Esophagus (tissue), 2 donors: ENCODE measurements at regions not wholly inside any gene's neighbourhood (a gene's known extent, or its start where the extent isn't known, plus 50 kb on each side); places are given as distances from the start of the nearest gene placed in this dataset.

Source experiments
- H3K27ac ChIP-seq, 2 donors: one replicate each; pipeline ENCODE4 v1.5.1; 2013; ENCODE audit warnings: low read depth in 2 of 2, mild to moderate bottlenecking in 2 of 2, inconsistent platforms in 1 of 2, low read length in 1 of 2, moderate library complexity in 1 of 2
- H3K27me3 ChIP-seq, 2 donors: one replicate each; pipeline ENCODE4 v1.6.1; 2013; ENCODE audit warnings: low read length in 2 of 2, control low read depth in 1 of 2, mild to moderate bottlenecking in 1 of 2; ENCODE audit not compliant: insufficient read depth in 2 of 2, control insufficient read depth in 1 of 2
- H3K36me3 ChIP-seq, 2 donors: one replicate each; pipeline ENCODE4 v1.6.1; 2013; ENCODE audit warnings: low read length in 1 of 2; ENCODE audit not compliant: control insufficient read depth in 2 of 2, insufficient read depth in 2 of 2
- H3K4me1 ChIP-seq, 2 donors: one replicate each; pipeline ENCODE4 v1.6.1; 2013; ENCODE audit warnings: low read length in 1 of 2; ENCODE audit not compliant: control insufficient read depth in 2 of 2, insufficient read depth in 2 of 2
- H3K4me3 ChIP-seq, 2 donors: one replicate each; pipeline ENCODE4 v1.5.1; 2013; ENCODE audit warnings: low read length in 2 of 2, mild to moderate bottlenecking in 2 of 2, low read depth in 1 of 2, moderate library complexity in 1 of 2
- H3K9me3 ChIP-seq, 2 donors: one replicate each; pipeline ENCODE4 v1.6.1; 2013; ENCODE audit warnings: mild to moderate bottlenecking in 2 of 2, low read depth in 1 of 2, low read length in 1 of 2, moderate library complexity in 1 of 2; ENCODE audit not compliant: control insufficient read depth in 2 of 2, insufficient read depth in 1 of 2
- WGBS, 2 donors: extraction: QIAGEN DNeasy Blood & Tissue Kit; methylation state at CpG; one replicate each; pipeline ENCODE4 v1.1.7; 2013; 5-methylcytosine and 5-hydroxymethylcytosine counted together
- donor health status: healthy with polysubstance abuse.
- donor health status: Bipolar disorder and iron deficiency.

DNA sequence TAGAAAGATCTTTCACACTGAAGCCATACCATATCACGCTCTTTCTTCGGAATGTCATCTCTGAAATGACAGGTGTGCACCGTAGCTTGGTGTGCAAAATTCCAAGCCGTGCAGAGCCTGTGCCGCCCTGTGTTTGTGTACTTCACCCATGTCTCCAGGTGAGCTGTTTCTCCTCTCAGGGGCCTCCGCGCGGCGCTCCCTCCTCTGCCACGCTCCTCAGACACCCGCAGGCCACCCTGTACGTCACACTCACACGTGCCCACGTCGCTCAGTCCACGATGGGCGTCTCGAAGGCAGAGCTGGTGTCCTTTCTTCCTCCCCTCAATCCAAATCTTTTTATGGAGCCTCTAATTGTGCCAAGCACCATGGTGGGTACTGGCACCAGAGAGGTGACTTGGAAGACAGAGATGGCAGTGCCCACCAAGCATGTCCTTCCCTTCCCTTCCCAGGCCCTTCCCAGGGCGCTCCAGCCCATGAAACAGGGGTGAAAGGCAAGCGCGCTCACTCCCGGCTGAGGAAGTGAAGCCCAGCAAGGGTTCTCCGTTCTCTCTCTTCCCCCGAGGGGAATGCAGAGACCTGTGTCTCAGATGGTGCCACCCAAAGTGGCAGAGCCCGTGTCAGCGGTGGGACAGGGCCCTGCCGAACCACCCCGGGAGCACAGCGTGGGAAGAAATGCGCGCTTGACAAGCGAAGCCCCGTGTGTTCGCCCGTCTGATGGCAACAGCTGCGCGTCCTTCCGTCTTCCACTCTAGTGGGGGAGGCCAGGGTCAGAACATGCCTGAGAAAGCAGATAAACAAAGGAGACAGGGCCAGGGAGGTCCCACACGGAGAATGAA lies 292.5 kb upstream of the SHH start:
- no peak overlapping the region for H3K27ac ChIP-seq
- no peak overlapping the region for H3K4me3 ChIP-seq
- no peaks in the 10 kb centered on the region for H3K4me1 ChIP-seq
- WGBS, 2 donors: 90 to 91% methylated on average over 39 of the region's 39 CpGs
- H3K36me3 ChIP-seq: no peaks in the 10 kb centered on the region
- H3K9me3 ChIP-seq: no peaks in the 10 kb centered on the region
- H3K27me3 ChIP-seq: no peaks in the 10 kb centered on the region

DNA sequence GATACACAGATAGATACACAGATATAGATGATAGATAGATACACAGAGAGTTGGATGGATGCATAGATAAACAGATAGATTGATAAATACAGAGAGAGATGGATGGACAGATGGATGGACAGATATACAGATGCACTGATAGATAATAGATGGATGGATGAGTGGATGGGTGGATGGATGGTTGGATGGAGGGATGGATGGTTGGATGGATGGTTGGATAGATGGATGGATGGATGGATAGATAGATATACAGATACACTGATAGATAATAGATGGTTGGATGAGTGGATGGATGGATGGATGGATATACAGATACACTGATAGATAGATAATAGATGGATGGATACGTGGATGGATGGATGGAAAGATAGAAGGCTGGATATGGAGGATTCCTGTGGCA lies 290.0 kb upstream of the SHH start:
- no peaks in the 10 kb centered on the region for H3K9me3 ChIP-seq
- H3K27me3 ChIP-seq: no peaks in the 10 kb centered on the region
- no peak overlapping the region for H3K27ac ChIP-seq
- H3K4me3 ChIP-seq: no peak overlapping the region
- H3K36me3 ChIP-seq: no peaks in the 10 kb centered on the region
- H3K4me1 ChIP-seq: no peaks in the 10 kb centered on the region
- 80 to 83% methylated on average over 1 of the region's 1 CpG for WGBS, 2 donors

DNA sequence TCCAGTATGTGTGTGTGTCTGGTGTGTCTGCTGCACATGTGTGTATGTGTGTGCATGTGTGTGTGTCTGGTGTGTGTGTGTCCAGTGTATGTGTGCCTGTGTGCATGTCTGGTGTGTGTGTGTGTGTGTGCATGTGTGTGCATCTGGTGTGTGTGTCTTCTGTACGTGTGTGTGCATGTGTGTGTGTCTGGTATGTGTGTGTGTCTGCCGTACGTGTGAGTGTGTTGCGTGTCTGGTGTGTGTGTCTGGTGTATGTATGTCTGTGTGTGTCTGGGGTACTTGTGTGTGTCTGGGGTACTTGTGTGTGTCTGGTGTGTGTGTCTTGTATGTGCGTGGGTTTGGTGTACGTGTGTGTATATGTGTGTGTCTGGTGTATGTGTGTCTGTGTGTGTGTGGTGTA lies 289.1 kb upstream of the SHH start:
- Histone ChIP-seq H3K9me3 (no peaks in the 10 kb centered on the region), H3K4me1 (peaks cover 0 to 2% of the 10 kb centered on the region in 2 donors), H3K4me3 (no peak overlapping the region), H3K36me3 (no peaks in the 10 kb centered on the region), H3K27me3 (no peaks in the 10 kb centered on the region), H3K27ac (no peak overlapping the region)
- WGBS, 2 donors: 93 to 96% methylated on average over 6 of the region's 6 CpGs

DNA sequence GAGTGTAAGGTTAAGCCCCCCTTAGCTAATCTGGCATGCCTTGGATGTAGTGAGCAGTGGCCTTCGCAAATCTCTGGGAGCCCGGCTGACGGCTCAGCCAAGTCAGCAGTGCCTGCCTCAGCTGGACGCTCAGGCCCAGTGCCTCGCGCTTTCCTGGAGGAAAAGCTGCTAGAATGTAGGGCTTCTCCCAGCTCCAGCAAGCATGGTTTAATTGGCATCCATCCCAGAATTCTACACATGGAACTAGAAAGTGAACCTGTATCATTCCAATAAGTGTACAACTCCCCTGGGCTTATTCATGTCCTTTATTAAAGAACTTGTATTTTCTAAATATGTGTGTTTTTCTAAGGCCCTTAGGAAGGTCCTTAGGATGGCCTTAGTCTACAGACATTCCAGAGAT lies 287.8 kb upstream of the SHH start:
- Histone ChIP-seq H3K4me3 (no peak overlapping the region), H3K27me3 (no peaks in the 10 kb centered on the region), H3K9me3 (no peaks in the 10 kb centered on the region), H3K36me3 (no peaks in the 10 kb centered on the region), H3K27ac (no peak overlapping the region), H3K4me1 (peaks cover 0 to 2% of the 10 kb centered on the region in 2 donors)
- WGBS, 2 donors: 58 to 73% methylated on average over 6 of the region's 6 CpGs

DNA sequence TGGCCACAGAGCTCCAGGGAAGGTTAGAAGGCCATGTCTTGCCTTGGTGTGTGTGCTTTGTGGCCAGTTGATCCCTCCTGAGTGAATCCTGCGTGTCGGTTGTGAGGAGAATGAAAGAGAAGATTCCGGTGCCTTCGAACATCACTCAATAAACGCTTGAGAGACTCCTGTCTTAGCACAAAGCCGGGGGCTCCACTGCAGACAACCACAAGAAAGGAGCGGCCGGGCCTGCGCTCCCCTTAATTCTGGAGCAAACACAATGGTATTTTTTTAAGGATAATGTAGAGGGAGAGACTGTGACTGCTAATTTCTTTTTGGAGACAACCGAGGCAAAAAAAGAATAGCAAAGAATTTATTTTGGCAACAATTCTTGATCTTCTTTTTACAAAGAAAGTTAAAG lies 286.8 kb upstream of the SHH start:
- no peak overlapping the region for H3K4me3 ChIP-seq
- H3K27ac ChIP-seq: no peak overlapping the region
- WGBS, 2 donors: 85 to 89% methylated on average over 10 of the region's 10 CpGs
- no peaks in the 10 kb centered on the region for H3K36me3 ChIP-seq
- H3K4me1 ChIP-seq: peaks cover 0 to 2% of the 10 kb centered on the region in 2 donors
- H3K9me3 ChIP-seq: no peaks in the 10 kb centered on the region
- no peaks in the 10 kb centered on the region for H3K27me3 ChIP-seq

DNA sequence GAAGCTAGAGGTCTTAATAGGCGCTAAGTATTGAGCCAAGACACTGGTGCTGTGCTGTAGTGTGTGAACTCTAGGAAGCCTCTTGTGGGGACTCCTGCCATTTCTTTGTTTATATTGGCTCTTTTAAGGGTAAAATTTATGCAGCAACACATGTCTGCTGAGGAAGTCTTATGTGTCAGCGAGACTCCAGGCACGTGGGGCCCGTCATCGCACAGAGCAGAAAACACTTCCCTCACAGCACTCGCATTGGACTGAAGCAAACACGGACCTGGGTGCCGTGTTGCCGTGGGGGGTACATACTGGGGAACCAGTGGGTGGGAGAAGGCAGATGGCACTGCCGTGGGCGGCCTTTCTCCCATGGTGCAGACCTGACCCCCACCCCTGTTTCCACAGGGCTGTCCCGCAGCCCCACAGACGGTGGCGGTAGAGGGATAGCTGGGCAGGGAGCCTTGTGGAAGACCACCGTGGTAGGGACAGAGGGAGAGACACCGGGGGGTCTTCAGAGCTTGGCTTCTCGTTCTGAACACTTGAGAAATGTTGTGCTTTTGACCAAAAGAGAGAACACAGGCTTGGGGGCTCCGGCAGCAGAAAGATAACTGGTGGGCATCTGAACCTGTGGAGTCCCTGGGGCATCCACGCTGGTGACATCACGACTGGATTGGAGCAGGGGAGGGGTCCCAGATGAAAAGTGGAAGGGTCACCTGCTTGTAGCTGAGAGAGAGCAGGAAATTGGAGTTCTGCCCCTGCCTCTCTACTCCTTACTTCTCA lies 284.7 kb upstream of the SHH start:
- no peak overlapping the region for H3K27ac ChIP-seq
- no peaks in the 10 kb centered on the region for H3K36me3 ChIP-seq
- H3K4me3 ChIP-seq: no peak overlapping the region
- H3K27me3 ChIP-seq: no peaks in the 10 kb centered on the region
- 58 to 62% methylated on average over 20 of the region's 20 CpGs for whole genome bisulfite sequencing, 2 donors
- H3K9me3 ChIP-seq: peaks cover 0 to 2% of the 10 kb centered on the region in 2 donors
- peaks cover 0 to 2% of the 10 kb centered on the region in 2 donors for H3K4me1 ChIP-seq

DNA sequence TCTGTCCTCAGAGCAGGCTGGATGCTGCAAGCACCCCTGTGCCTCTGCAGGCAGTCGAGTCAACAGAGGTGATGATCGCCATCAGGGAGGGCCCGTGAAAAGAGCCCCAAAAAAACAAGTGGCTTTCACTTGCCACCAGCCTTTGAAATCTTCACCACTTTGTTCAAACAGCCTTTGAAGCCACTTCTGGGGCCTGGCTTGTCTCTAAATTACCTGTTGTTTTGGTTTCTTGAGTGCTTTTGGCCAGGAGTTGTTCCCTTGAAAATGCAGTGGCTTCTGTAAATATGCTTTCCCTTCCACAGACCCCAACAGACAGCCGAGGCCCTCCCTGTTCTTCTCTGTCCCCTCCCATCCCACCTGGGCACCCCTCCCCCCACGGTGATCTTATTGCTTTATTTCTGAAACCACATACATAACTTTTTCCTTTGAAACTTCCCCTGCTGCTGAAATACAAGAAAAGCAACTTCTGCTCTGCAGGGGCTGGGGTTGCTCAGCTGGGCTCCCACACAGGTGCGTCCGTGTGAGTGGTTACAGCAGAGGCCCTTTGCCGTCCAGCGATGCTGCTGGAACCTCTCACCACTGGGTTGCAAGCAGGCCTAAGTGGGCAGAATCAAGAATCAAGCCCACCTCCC lies 283.8 kb upstream of the SHH start:
- Histone ChIP-seq H3K27me3 (no peaks in the 10 kb centered on the region), H3K4me3 (no peak overlapping the region), H3K36me3 (no peaks in the 10 kb centered on the region), H3K27ac (no peak overlapping the region), H3K4me1 (peaks cover 0 to 2% of the 10 kb centered on the region in 2 donors), H3K9me3 (peaks cover 0 to 4% of the 10 kb centered on the region in 2 donors)
- 62 to 75% methylated on average over 9 of the region's 9 CpGs for WGBS, 2 donors

DNA sequence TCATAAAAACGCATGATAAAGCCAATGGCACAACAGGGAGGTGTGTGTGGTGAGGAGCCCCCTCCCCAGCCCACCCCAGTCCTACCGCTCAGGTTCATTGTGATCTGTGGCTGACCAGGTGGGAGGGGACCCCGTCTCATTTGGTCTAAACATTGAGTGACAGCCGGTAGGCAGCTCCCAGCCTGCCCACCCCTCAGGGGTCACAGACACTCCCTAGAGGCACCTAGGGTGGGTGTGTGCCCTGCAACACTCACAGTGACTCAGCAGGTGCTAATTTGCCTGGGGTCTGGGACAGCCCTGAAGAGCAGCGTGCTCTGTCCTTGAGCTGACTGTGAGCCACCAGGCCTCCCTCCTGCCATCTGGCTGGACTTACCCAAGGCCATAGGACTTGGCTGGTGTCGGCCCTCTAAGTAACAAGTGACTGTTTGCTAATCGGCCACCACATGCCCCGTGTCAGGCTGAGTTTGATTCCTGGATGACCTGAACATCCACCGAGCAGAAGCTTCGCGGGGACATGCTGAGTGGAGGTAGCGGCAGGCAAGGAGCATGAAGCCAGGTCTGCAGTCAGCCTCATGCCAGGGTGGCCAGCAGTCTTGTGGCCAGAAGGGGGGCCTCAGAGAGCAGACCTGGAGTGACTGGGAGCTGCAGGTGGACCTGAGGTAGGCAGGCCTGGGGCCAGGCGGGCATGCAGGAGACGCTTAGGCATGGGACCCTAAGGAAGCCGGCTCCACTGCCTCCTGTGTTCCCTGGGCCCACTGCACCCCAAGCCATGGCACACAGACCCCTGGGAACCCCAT lies 282.3 kb upstream of the SHH start:
- Histone ChIP-seq H3K4me1 (peaks cover 0 to 2% of the 10 kb centered on the region in 2 donors), H3K9me3 (peaks cover 0 to 4% of the 10 kb centered on the region in 2 donors), H3K27ac (no peak overlapping the region), H3K27me3 (no peaks in the 10 kb centered on the region), H3K36me3 (no peaks in the 10 kb centered on the region), H3K4me3 (no peak overlapping the region)
- 85 to 87% methylated on average over 15 of the region's 15 CpGs for WGBS, 2 donors

DNA sequence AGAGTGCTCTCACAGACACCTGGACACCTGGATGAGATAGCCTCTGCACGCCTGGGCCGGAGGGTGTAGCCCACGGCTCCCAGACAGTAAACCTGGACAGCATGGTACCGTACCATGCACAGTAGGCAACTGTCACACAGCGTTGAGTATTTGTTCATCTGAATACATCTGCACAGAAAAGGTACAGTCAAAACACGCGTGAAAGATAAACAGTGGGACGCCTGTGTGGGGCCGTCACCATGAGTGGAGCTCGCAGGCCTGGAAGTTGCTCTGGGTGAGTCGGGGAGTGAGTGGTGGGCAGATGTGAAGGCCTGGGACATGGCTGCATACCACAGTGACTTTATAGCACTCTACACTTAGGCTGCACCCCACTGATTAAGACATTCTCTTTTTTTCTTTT lies 280.0 kb upstream of the SHH start:
- H3K27ac ChIP-seq: no peak overlapping the region
- H3K4me1 ChIP-seq: peaks cover 0 to 2% of the 10 kb centered on the region in 2 donors
- WGBS, 2 donors: 90 to 93% methylated on average over 11 of the region's 11 CpGs
- no peaks in the 10 kb centered on the region for H3K36me3 ChIP-seq
- peaks cover 0 to 3% of the 10 kb centered on the region in 2 donors for H3K27me3 ChIP-seq
- peaks cover 0 to 4% of the 10 kb centered on the region in 2 donors for H3K9me3 ChIP-seq
- no peak overlapping the region for H3K4me3 ChIP-seq
